ENCODE measurements at regions not wholly inside any gene's neighbourhood (a gene's known extent, or its start where the extent isn't known, plus 50 kb on each side); places are given as distances from the start of the nearest gene placed in this dataset.

DNA sequence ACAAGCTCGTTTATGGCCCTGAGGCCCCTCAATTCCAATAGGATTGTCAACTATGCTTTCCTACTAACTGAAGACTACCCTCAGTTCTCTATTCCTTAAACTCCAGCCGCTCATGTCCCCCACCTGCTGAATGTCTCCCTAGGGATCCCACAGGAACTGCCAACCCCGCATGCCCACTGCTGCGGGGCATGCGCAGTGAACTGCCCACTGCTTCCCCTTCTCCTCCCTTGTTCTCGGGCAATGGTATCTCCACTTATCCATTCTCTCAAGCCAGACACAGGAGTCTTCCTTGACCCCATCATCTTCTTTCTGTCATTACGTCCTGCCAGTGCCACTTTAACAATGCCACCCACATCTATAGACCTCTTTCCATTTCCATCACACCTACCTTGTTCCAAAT, 90.0 kb downstream of the FGF18 start:
- no peak overlapping the region for H3K4me3 ChIP-seq (ENCODE audit: low read depth, low read length)
- TF ChIP-seq, protein P1, sequence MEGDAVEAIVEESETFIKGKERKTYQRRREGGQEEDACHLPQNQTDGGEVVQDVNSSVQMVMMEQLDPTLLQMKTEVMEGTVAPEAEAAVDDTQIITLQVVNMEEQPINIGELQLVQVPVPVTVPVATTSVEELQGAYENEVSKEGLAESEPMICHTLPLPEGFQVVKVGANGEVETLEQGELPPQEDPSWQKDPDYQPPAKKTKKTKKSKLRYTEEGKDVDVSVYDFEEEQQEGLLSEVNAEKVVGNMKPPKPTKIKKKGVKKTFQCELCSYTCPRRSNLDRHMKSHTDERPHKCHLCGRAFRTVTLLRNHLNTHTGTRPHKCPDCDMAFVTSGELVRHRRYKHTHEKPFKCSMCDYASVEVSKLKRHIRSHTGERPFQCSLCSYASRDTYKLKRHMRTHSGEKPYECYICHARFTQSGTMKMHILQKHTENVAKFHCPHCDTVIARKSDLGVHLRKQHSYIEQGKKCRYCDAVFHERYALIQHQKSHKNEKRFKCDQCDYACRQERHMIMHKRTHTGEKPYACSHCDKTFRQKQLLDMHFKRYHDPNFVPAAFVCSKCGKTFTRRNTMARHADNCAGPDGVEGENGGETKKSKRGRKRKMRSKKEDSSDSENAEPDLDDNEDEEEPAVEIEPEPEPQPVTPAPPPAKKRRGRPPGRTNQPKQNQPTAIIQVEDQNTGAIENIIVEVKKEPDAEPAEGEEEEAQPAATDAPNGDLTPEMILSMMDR (IDR thresholded peaks at IDR 0.05; ENCODE audit: low read depth, low read length), result no peak

DNA sequence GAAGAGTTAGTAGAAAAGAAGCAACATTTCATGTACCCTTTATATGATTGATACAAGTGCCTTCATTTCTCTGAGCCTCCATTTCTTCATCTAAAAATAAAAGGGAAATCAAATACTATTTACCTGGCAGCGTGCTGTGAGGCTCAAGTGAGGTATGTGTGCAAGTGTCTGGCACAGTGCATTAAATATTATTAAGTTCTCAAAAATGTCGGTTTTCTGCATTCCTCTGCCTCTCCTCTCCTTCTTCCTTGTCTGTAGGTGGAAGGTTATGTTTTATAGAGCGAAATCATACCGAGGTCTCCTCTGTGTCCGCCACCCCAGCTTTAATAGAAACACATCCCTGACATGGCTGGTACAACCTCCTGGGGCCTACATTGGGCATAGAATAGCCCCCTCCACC, 93.0 kb downstream of the FGF18 start:
- TF ChIP-seq, protein P1 (IDR thresholded peaks at IDR 0.05; ENCODE audit: low read depth, low read length), result no peak
- no peak overlapping the region for H3K4me3 ChIP-seq (ENCODE audit: low read depth, low read length)

DNA sequence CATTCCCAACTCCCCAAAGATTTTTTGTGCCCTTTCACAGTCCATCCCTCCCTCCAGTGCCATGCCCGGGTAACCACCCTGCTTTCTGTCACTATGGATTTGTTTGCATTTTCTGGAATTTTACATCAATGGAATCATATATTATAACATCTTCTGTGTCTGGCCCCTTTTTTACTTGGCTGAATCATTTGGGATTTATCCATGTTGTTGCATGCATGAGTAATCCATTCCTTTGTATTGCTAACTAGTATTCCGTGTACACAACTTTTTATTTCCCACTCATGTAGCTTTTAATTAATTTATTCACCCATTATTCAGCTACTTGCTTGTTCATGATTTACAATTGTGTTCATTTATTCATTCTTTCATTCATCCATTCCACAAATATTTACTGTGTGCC, 94.1 kb downstream of the FGF18 start:
- no peak overlapping the region for H3K4me3 ChIP-seq (ENCODE audit: low read depth, low read length)

DNA sequence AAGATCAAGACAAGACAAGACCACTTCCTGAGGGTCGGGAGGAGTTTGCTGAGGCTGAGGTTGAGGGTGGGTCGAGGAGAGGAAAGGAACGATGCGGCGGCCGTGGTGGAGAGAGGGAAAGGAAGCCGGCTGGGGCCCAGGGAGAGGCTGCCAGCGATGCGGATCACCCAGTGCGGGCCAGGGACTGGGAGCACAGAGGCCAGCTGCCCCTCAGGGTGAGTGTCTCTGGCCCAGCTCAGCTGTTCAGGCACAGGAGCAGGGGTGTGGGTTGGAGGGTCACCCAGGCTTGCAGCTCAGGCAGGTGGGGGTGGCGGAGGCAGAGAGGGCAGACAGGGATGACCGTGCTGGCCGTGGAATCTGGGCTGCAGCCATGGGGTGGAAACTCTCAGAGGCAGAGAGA, 99.5 kb downstream of the FGF18 start:
- TF ChIP-seq, protein P1 (IDR thresholded peaks at IDR 0.05; ENCODE audit: low read depth, low read length), result no peak

More for the DNA sequence above, 94.1 kb downstream of the FGF18 start:
- TF ChIP-seq, protein P1 (IDR thresholded peaks at IDR 0.05; ENCODE audit: low read depth, low read length), result no peak

DNA sequence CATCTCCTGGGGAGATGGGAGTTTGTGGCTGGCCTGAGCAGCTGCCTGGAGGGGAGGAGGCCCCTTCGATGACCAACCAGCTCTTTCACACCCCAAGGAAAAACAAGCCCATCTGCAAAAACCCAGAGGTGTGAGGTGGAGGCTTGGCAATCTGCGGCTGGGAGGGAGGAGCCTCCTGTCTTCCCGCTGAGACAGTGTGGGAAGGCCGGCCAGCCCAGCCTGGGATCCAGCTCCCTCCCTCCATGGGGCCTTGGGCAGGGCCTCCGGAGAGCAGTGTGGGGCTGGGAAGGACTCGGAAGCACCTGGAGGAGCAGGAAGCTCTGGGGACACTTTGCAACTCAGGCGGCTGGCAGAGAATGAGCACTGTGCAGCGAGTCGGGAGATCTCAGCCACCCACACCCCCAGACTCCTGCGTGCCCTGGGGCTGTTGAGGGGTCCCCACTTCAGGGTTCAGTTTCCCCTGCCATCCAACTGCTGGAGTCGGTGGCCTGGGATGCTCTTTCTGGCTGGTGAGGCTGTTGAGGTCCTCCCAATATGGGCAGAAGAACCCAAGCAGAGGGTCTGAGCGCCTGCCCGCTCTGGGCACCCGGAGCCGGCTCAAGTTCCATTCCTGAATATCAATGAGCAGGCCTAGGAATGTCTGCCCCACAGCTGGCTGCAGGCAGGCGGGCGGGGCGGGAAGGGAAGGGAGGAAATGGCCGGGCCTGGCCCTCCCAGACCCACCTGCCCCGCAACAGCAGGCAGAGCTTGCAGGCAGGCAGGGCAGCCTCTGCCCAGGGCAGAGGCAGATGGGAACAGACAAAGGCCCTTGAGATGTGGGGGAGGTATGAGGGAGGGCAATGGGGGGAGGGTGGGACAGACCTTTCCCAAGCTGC, 101.1 kb downstream of the FGF18 start:
- H3K4me3 ChIP-seq (ENCODE audit: low read depth, low read length), result no peak overlapping the region
- TF ChIP-seq, protein P1 (IDR thresholded peaks at IDR 0.05; ENCODE audit: low read depth, low read length), result no peak

More for the DNA sequence above, 99.5 kb downstream of the FGF18 start:
- no peak overlapping the region for H3K4me3 ChIP-seq (ENCODE audit: low read depth, low read length)

DNA sequence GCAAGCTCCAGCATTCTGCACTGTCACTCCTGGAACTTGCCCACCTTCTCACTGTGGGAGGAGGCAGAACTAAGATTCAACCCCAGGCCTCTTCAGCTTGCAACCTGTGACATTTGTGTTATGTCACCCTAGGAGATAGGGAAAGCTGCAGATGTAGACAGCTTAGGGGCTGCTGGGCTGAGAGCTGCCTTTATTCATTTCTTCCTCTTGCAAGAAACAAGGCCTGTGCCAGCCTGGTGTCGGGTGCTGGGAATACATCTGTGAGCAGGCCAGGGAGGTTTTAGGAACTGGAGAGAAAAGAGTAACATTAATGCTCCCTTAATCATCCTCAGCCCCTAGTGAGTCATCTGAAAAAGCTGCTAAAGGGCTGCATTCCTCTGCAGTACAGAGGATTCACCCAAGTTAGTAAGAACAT, 101.8 kb downstream of the FGF18 start:
- TF ChIP-seq, protein P1 (IDR thresholded peaks at IDR 0.05; ENCODE audit: low read depth, low read length), result peak; percentile 17; the same call in 1 of the 2 replicates
- H3K4me3 ChIP-seq (ENCODE audit: low read depth, low read length), result no peak overlapping the region

DNA sequence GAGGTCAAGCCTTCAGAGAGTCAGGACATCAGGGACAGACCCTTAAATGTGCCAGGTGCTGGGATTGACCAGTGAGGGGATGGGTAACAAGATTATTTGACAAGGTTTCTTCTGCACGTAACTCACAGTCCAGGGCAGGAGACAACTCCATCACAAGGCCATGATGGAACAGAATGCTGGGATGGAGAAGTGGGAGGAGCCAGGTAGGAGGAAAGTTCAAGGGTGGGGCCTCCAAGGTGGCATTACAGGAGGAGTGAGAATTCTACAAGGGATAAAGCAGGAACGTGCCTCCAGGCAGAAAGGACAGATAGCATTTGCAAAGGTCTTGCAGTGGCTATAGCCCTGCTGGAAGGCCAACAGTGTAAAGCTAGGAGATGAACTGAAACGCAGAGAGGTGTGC, 102.2 kb downstream of the FGF18 start:
- TF ChIP-seq, protein P1 (IDR thresholded peaks at IDR 0.05; ENCODE audit: low read depth, low read length), result no peak
- no peak overlapping the region for H3K4me3 ChIP-seq (ENCODE audit: low read depth, low read length)

All from WI38 (cell line).